Neural cell (in vitro differentiated cells): ENCODE measurements at regions not wholly inside any gene's neighbourhood (a gene's known extent, or its start where the extent isn't known, plus 50 kb on each side); places are given as distances from the start of the nearest gene placed in this dataset.

Experiments used
- EP300 ChIP-seq: fragments of 450-650 bp; conservative IDR thresholded peaks from 2 replicates; pipeline ENCODE4 v1.6.1; 2014; ENCODE audit warnings: antibody characterized with exemption, mild to moderate bottlenecking, moderate library complexity; ENCODE audit not compliant: poor library complexity, severe bottlenecking
- EZH2 ChIP-seq: fragments of 200-600, 300-800 bp; shearing (Covaris generic), sonication (generic); IDR thresholded peaks from 2 replicates; pipeline ENCODE4 v1.6.1; 2014; ENCODE audit warnings: antibody characterized with exemption, low read length, borderline replicate concordance, mild to moderate bottlenecking; ENCODE audit not compliant: insufficient read depth, poor library complexity, severe bottlenecking
- TAF1 ChIP-seq: IDR thresholded peaks from 2 replicates; pipeline ENCODE4 v1.6.1; 2012; ENCODE audit warnings: low read depth
- TF ChIP-seq, protein P1 (sequence below): fragments of 450-650 bp; IDR thresholded peaks from 2 replicates; pipeline ENCODE4 v1.5.1; 2014; ENCODE audit warnings: antibody characterized with exemption, mild to moderate bottlenecking, moderate library complexity; ENCODE audit not compliant: poor library complexity, severe bottlenecking

DNA sequence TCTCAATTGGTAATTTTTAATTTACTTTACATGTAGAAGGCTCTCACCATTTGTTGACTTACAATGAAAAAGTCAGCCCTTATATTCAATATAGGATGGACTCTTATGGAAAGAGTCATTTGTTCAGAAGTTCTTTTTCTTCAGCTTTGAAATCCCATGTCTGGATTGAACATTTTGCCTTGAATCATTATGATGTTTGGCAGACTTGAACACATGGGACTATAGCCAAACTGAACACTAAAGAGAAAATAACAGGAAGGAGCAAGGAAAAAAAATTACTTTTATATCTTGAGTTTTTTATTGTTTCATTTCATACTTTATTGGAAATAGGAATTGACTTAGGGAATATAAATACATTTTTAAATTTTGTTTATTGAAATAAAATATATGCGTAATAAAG lies 1503.0 kb downstream of the EFNA5 start:
- TF ChIP-seq EZH2 (no peak), TAF1 (no peak), EP300 (no peak)
- TF ChIP-seq, protein P1, sequence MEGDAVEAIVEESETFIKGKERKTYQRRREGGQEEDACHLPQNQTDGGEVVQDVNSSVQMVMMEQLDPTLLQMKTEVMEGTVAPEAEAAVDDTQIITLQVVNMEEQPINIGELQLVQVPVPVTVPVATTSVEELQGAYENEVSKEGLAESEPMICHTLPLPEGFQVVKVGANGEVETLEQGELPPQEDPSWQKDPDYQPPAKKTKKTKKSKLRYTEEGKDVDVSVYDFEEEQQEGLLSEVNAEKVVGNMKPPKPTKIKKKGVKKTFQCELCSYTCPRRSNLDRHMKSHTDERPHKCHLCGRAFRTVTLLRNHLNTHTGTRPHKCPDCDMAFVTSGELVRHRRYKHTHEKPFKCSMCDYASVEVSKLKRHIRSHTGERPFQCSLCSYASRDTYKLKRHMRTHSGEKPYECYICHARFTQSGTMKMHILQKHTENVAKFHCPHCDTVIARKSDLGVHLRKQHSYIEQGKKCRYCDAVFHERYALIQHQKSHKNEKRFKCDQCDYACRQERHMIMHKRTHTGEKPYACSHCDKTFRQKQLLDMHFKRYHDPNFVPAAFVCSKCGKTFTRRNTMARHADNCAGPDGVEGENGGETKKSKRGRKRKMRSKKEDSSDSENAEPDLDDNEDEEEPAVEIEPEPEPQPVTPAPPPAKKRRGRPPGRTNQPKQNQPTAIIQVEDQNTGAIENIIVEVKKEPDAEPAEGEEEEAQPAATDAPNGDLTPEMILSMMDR, result no peak
